SK-N-SH (cell line): ENCODE measurements at regions not wholly inside any gene's neighbourhood (a gene's known extent, or its start where the extent isn't known, plus 50 kb on each side); places are given as distances from the start of the nearest gene placed in this dataset.

Experiments
- CTCF ChIA-PET: fragments of 300-600, 350-600 bp; formaldehyde crosslinking; extraction: SDS; loops from one replicate; lab custom pipeline; 2021; lab: Yijun Ruan, JAX
- POLR2A ChIA-PET: fragments of 350-600 bp; sonication (Branson Sonifier 250); formaldehyde crosslinking; extraction: SDS; loops from one replicate; lab custom pipeline; 2020; ENCODE audit warnings: antibody characterized with exemption, inconsistent platforms; lab: Yijun Ruan, JAX
- DNase-seq: peaks from one replicate; pipeline ENCODE4 v3.0.0; 2012
- H2AFZ ChIP-seq: fragments of 200-600 bp; sonication (generic); 2 replicates; pipeline ENCODE4 v1.8.1; 2016; ENCODE audit warnings: antibody characterized with exemption, mild to moderate bottlenecking, low read depth
- H3F3A ChIP-seq: fragments of 200-600 bp; sonication (generic); replicated peaks from 2 replicates; pipeline ENCODE3; 2016; ENCODE audit warnings: antibody characterized with exemption, mild to moderate bottlenecking; ENCODE audit not compliant: insufficient read depth
- H3K27ac ChIP-seq, 2 experiments: fragments of 200-500 bp in 1 of 2; fragments of 200-600 bp in 1 of 2; sonication (Bioruptor generic) in 1 of 2; sonication (generic), shearing (Covaris generic) in 1 of 2; 2 replicates each; pipeline versions ENCODE4 v1.5.1 to v1.6.1; 2014 to 2016; ENCODE audit warnings: low read depth in 2 of 2, inconsistent platforms in 1 of 2, low read length in 1 of 2, mild to moderate bottlenecking in 1 of 2, mixed read lengths in 1 of 2
- H3K27me3 ChIP-seq: fragments of 200-600 bp; sonication (generic), shearing (Covaris generic); 2 replicates; pipeline ENCODE4 v1.6.1; 2016; ENCODE audit warnings: mixed run types; ENCODE audit not compliant: insufficient read depth
- H3K36me3 ChIP-seq, 2 experiments: fragments of 200-500 bp in 1 of 2; fragments of 200-600 bp in 1 of 2; sonication (Bioruptor generic) in 1 of 2; sonication (generic) in 1 of 2; replicated peaks in 1 of 2; 2 replicates each; pipeline versions ENCODE3 to v1.5.1; 2014 to 2016; ENCODE audit warnings: low read length in 1 of 2, mild to moderate bottlenecking in 1 of 2; ENCODE audit not compliant: insufficient read depth in 2 of 2, control insufficient read depth in 1 of 2
- H3K4me1 ChIP-seq, 2 experiments: fragments of 200-500 bp in 1 of 2; fragments of 200-600 bp in 1 of 2; sonication (Bioruptor generic) in 1 of 2; sonication (generic), shearing (Covaris generic) in 1 of 2; 2 replicates each; pipeline versions ENCODE4 v1.5.1 to v1.6.1; 2014 to 2016; ENCODE audit warnings: low read depth in 1 of 2, low read length in 1 of 2, mixed run types in 1 of 2; ENCODE audit not compliant: insufficient read depth in 2 of 2, control insufficient read depth in 1 of 2
- H3K4me2 ChIP-seq: fragments of 200-600 bp; sonication (generic), shearing (Covaris generic); 2 replicates; pipeline ENCODE4 v1.6.1; 2017; ENCODE audit warnings: mixed run types
- H3K4me3 ChIP-seq, 2 experiments: fragments of 200-500 bp in 1 of 2; fragments of 200-600 bp in 1 of 2; sonication (Bioruptor generic) in 1 of 2; sonication (generic), shearing (Covaris generic) in 1 of 2; 2 replicates each; pipeline versions ENCODE4 v1.5.1 to v1.8.1; 2014 to 2016; ENCODE audit warnings: low read depth in 2 of 2, inconsistent platforms in 1 of 2, low read length in 1 of 2, mild to moderate bottlenecking in 1 of 2, mixed read lengths in 1 of 2, moderate library complexity in 1 of 2
- H3K79me2 ChIP-seq: fragments of 200-600 bp; sonication (generic); 2 replicates; pipeline ENCODE4 v1.8.1; 2017; ENCODE audit warnings: mild to moderate bottlenecking; ENCODE audit not compliant: insufficient read depth
- H3K9ac ChIP-seq: fragments of 200-600 bp; sonication (generic); 2 replicates; pipeline ENCODE4 v1.6.1; 2017; ENCODE audit warnings: mixed run types
- H3K9me2 ChIP-seq: fragments of 200-600 bp; sonication (generic); 2 replicates; pipeline ENCODE4 v1.6.1; 2017; ENCODE audit warnings: mixed run types
- H3K9me3 ChIP-seq: fragments of 200-600 bp; sonication (generic); 2 replicates; pipeline ENCODE4 v1.6.1; 2017; ENCODE audit warnings: mixed run types, mild to moderate bottlenecking, moderate library complexity
- H4K20me1 ChIP-seq: fragments of 200-600 bp; sonication (generic); 2 replicates; pipeline ENCODE4 v1.6.1; 2017; ENCODE audit warnings: mild to moderate bottlenecking, mixed run types; ENCODE audit not compliant: insufficient read depth
- CHD2 ChIP-seq: fragments of 150-350 bp; IDR thresholded peaks from 2 replicates; pipeline ENCODE4 v1.6.1; 2018; ENCODE audit warnings: low read length; ENCODE audit not compliant: partially characterized antibody
- ELF1 ChIP-seq: IDR thresholded peaks from 2 replicates; pipeline ENCODE4 v1.4.0; 2012
- EZH2phosphoT487 ChIP-seq: fragments of 200-600 bp; sonication (generic); IDR thresholded peaks from 2 replicates; pipeline ENCODE4 v1.6.1; 2017; ENCODE audit warnings: low read depth, mixed run types, mild to moderate bottlenecking, antibody characterized with exemption, moderate library complexity, borderline replicate concordance
- FOSL2 ChIP-seq: IDR thresholded peaks from 2 replicates; pipeline ENCODE4 v1.4.0; 2012; ENCODE audit warnings: low read depth, mild to moderate bottlenecking, moderate library complexity, borderline replicate concordance
- FOXJ3 ChIP-seq: sonication (generic); formaldehyde crosslinking; IDR thresholded peaks from 2 replicates; pipeline ENCODE4 v1.5.1; 2020; ENCODE audit warnings: mild to moderate bottlenecking, missing genetic modification reagents
- FOXM1 ChIP-seq: IDR thresholded peaks from 2 replicates; pipeline ENCODE4 v1.4.0; 2012; ENCODE audit warnings: low read depth, mild to moderate bottlenecking
- GABPA ChIP-seq: IDR thresholded peaks from 2 replicates; pipeline ENCODE4 v1.4.0; 2012; ENCODE audit warnings: low read depth, mild to moderate bottlenecking
- GATA2 ChIP-seq: sonication (generic); formaldehyde crosslinking; IDR thresholded peaks from 2 replicates; pipeline ENCODE4 v1.5.0; 2020; ENCODE audit warnings: mild to moderate bottlenecking, missing genetic modification reagents
- IRF3 ChIP-seq: fragments of 150-350 bp; IDR thresholded peaks from 2 replicates; pipeline ENCODE4 v1.6.1; 2016; ENCODE audit warnings: mild to moderate bottlenecking, low read depth, low read length
- JUND ChIP-seq: IDR thresholded peaks from 2 replicates; pipeline ENCODE4 v1.4.0; 2012
- MAX ChIP-seq: IDR thresholded peaks from 2 replicates; pipeline ENCODE4 v1.4.0; 2012; ENCODE audit warnings: low read depth
- MEF2A ChIP-seq: IDR thresholded peaks from 2 replicates; pipeline ENCODE4 v1.4.0; 2012; ENCODE audit warnings: low read depth, borderline replicate concordance
- MXI1 ChIP-seq: IDR thresholded peaks from 2 replicates; pipeline ENCODE4 v1.6.1; 2012; ENCODE audit warnings: mild to moderate bottlenecking, low read depth, low read length, improper control_type of control experiment
- NFIC ChIP-seq: IDR thresholded peaks from 2 replicates; pipeline ENCODE4 v1.4.0; 2012; ENCODE audit warnings: borderline replicate concordance
- NRF1 ChIP-seq: IDR thresholded peaks from 2 replicates; pipeline ENCODE4 v1.6.1; 2012; ENCODE audit warnings: low read depth, mild to moderate bottlenecking, low read length
- POLR2AphosphoS5 ChIP-seq: IDR thresholded peaks from 2 replicates; pipeline ENCODE4 v1.6.1; 2012; ENCODE audit warnings: low read depth, low read length
- RCOR1 ChIP-seq: fragments of 150-350 bp; IDR thresholded peaks from 2 replicates; pipeline ENCODE4 v1.6.1; 2017; ENCODE audit warnings: antibody characterized with exemption, low read length
- RFX5 ChIP-seq: IDR thresholded peaks from 2 replicates; pipeline ENCODE4 v1.6.1; 2012; ENCODE audit warnings: mild to moderate bottlenecking, improper control_type of control experiment, low read length
- RXRA ChIP-seq: IDR thresholded peaks from 2 replicates; pipeline ENCODE4 v1.4.0; 2012; ENCODE audit warnings: low read depth, mild to moderate bottlenecking, borderline replicate concordance
- SIN3A ChIP-seq: IDR thresholded peaks from 2 replicates; pipeline ENCODE4 v1.6.1; 2012; ENCODE audit warnings: low read depth, mild to moderate bottlenecking, low read length, moderate library complexity, borderline replicate concordance
- SMC3 ChIP-seq: IDR thresholded peaks from 2 replicates; pipeline ENCODE4 v1.6.1; 2012; ENCODE audit warnings: low read depth, low read length, improper control_type of control experiment
- TAF1 ChIP-seq: IDR thresholded peaks from 2 replicates; pipeline ENCODE4 v1.6.1; 2012; ENCODE audit warnings: low read depth, mild to moderate bottlenecking, low read length, moderate library complexity, borderline replicate concordance
- TCF12 ChIP-seq: IDR thresholded peaks from 2 replicates; pipeline ENCODE4 v1.4.0; 2012
- TEAD4 ChIP-seq: IDR thresholded peaks from 2 replicates; pipeline ENCODE4 v1.4.0; 2012; ENCODE audit warnings: mild to moderate bottlenecking, borderline replicate concordance; ENCODE audit not compliant: insufficient read depth
- USF1 ChIP-seq: IDR thresholded peaks from 2 replicates; pipeline ENCODE4 v1.4.0; 2012; ENCODE audit warnings: low read depth, borderline replicate concordance
- WGBS: methylation state at CpG from one replicate; pipeline ENCODE4 v1.1.6; 2017; ENCODE audit warnings: low lambda C conversion rate; 5-methylcytosine and 5-hydroxymethylcytosine counted together

GRCh38 chr5:5805916-5806315 lies 383.4 kb downstream of the ICE1 start:
- CTCF ChIA-PET = no interaction called here
- 67% methylated on average over 7 of the region's 7 CpGs for WGBS
- no peaks in the 10 kb centered on the region; the same call in 1 of the 2 replicates for H3K9me3 ChIP-seq
- peaks cover 0 to 7% of the 10 kb centered on the region in 2 experiments; a peak in 1 of 4 replicates for H3K4me1 ChIP-seq
- no peaks in the 10 kb centered on the region for H3K36me3 ChIP-seq
- H3K27me3 ChIP-seq = no peaks in the 10 kb centered on the region
- no peaks in the 10 kb centered on the region for H3F3A ChIP-seq
- TF ChIP-seq EZH2phosphoT487 (no peak), TAF1 (no peak), TCF12 (no peak), GABPA (no peak), RFX5 (no peak), ELF1 (no peak), NFIC (no peak), TEAD4 (no peak), GATA2 (CRISPR knock-in tag) (no peak), MEF2A (no peak), JUND (no peak), SMC3 (no peak), NRF1 (no peak), POLR2AphosphoS5 (no peak), RXRA (no peak), SIN3A (no peak), FOXM1 (no peak), USF1 (no peak)
- POLR2A ChIA-PET = no interaction called here
- no peak overlapping the region for H2AFZ ChIP-seq
- H4K20me1 ChIP-seq = no peaks in the 10 kb centered on the region
- no peak overlapping the region for H3K9ac ChIP-seq
- H3K4me3 ChIP-seq = no peak overlapping the region
- H3K9me2 ChIP-seq = no peaks in the 10 kb centered on the region
- H3K4me2 ChIP-seq = no peak overlapping the region
- H3K27ac ChIP-seq = no peak overlapping the region
- H3K79me2 ChIP-seq = no peaks in the 10 kb centered on the region
- DNase-seq = no peak

GRCh38 chr5:5804478-5805233 lies 382.2 kb downstream of the ICE1 start:
- Histone ChIP-seq H3K4me3 (no peak overlapping the region), H3K9ac (no peak overlapping the region), H3F3A (no peaks in the 10 kb centered on the region), H3K27ac (no peak overlapping the region), H4K20me1 (no peaks in the 10 kb centered on the region), H2AFZ (no peak overlapping the region), H3K36me3 (no peaks in the 10 kb centered on the region), H3K4me2 (no peak overlapping the region), H3K27me3 (no peaks in the 10 kb centered on the region), H3K9me2 (no peaks in the 10 kb centered on the region), H3K9me3 (no peaks in the 10 kb centered on the region; the same call in 1 of the 2 replicates), H3K79me2 (no peaks in the 10 kb centered on the region), H3K4me1 (peaks cover 0 to 4% of the 10 kb centered on the region in 2 experiments; a peak in 1 of 4 replicates)
- ChIA-PET POLR2A (no interaction called here), CTCF (no interaction called here)
- 33% methylated on average over 8 of the region's 8 CpGs for WGBS
- no peak for DNase-seq
- TF ChIP-seq IRF3 (no peak), RCOR1 (no peak), TEAD4 (no peak), FOSL2 (no peak), JUND (no peak), MAX (no peak), POLR2AphosphoS5 (no peak), FOXJ3 (CRISPR knock-in tag) (no peak), RXRA (no peak), TCF12 (no peak), CHD2 (no peak), RFX5 (no peak), MXI1 (no peak), USF1 (no peak)
